ENCODE measurements at regions not wholly inside any gene's neighbourhood (a gene's known extent, or its start where the extent isn't known, plus 50 kb on each side); places are given as distances from the start of the nearest gene placed in this dataset.

- 94% methylated on average over 6 of the region's 6 CpGs for WGBS
These were observed 554.3 kb upstream of the LRRC4C start for GRCh38 chr11:42013656-42014201.

DNA sequence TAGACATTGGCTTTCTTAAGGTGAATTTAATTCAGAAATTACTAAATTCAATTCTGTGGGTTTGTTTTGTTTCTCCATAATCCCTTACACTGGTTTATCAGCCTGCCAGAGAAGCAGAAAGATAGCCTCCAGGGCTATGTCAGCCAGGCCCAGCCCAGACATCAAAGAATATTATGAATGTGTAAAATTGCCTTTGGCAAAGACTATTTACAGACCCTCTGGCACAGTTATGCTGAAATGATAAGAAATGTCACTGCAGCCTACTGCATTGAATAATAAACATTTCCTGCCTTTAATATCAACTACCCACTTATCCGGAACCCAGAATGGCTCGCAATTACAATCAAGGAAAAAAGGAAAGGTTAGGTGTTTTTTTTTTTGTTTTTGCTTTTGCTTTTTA is 562.5 kb upstream of the LRRC4C start:
- H3K4me1 ChIP-seq, result no peaks in the 10 kb centered on the region
- DNase-seq (ENCODE audit: low spot score in 2 of 2), result no peak
- no peaks in the 10 kb centered on the region for H3K27me3 ChIP-seq
- no peak for TF ChIP-seq POLR2A (IDR thresholded peaks at IDR 0.05)
- TF ChIP-seq POLR2AphosphoS5 (IDR thresholded peaks at IDR 0.05), result no peak
- no peak for TF ChIP-seq EP300 (IDR thresholded peaks at IDR 0.05)
- TF ChIP-seq, protein P1, sequence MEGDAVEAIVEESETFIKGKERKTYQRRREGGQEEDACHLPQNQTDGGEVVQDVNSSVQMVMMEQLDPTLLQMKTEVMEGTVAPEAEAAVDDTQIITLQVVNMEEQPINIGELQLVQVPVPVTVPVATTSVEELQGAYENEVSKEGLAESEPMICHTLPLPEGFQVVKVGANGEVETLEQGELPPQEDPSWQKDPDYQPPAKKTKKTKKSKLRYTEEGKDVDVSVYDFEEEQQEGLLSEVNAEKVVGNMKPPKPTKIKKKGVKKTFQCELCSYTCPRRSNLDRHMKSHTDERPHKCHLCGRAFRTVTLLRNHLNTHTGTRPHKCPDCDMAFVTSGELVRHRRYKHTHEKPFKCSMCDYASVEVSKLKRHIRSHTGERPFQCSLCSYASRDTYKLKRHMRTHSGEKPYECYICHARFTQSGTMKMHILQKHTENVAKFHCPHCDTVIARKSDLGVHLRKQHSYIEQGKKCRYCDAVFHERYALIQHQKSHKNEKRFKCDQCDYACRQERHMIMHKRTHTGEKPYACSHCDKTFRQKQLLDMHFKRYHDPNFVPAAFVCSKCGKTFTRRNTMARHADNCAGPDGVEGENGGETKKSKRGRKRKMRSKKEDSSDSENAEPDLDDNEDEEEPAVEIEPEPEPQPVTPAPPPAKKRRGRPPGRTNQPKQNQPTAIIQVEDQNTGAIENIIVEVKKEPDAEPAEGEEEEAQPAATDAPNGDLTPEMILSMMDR (IDR thresholded peaks at IDR 0.05), result no peak
- H3K27ac ChIP-seq, result no peak overlapping the region
- H3K4me3 ChIP-seq, result no peak overlapping the region
- no peaks in the 10 kb centered on the region for H3K36me3 ChIP-seq
- WGBS, result 85% methylated on average over 2 of the region's 2 CpGs
- no peaks in the 10 kb centered on the region for H3K9me3 ChIP-seq

More at GRCh38 chr11:42013656-42014201, 554.3 kb upstream of the LRRC4C start:
- DNase-seq (ENCODE audit: low spot score in 2 of 2), result no peak
- no peaks in the 10 kb centered on the region for H3K9me3 ChIP-seq
- no peak overlapping the region for H3K4me3 ChIP-seq
- H3K36me3 ChIP-seq, result no peaks in the 10 kb centered on the region
- H3K27ac ChIP-seq, result no peak overlapping the region
- no peaks in the 10 kb centered on the region for H3K27me3 ChIP-seq
- H3K4me1 ChIP-seq, result no peaks in the 10 kb centered on the region
- TF ChIP-seq, protein P1 (IDR thresholded peaks at IDR 0.05), result no peak
- TF ChIP-seq EP300 (IDR thresholded peaks at IDR 0.05) (no peak), POLR2A (IDR thresholded peaks at IDR 0.05) (no peak), POLR2AphosphoS5 (IDR thresholded peaks at IDR 0.05) (no peak)

- Histone ChIP-seq H3K4me1 (no peaks in the 10 kb centered on the region), H3K36me3 (no peaks in the 10 kb centered on the region), H3K27me3 (no peaks in the 10 kb centered on the region), H3K27ac (no peak overlapping the region), H3K9me3 (no peaks in the 10 kb centered on the region), H3K4me3 (no peak overlapping the region)
- DNase-seq (ENCODE audit: low spot score in 2 of 2), result no peak
- no peak for TF ChIP-seq POLR2AphosphoS5 (IDR thresholded peaks at IDR 0.05)
- TF ChIP-seq, protein P1 (IDR thresholded peaks at IDR 0.05), result no peak
- TF ChIP-seq POLR2A (IDR thresholded peaks at IDR 0.05), result no peak
- TF ChIP-seq EP300 (IDR thresholded peaks at IDR 0.05), result no peak
These were observed 563.8 kb upstream of the LRRC4C start for GRCh38 chr11:42023267-42023666.

- Histone ChIP-seq H3K4me1 (no peaks in the 10 kb centered on the region), H3K27me3 (no peaks in the 10 kb centered on the region), H3K36me3 (no peaks in the 10 kb centered on the region), H3K27ac (no peak overlapping the region), H3K9me3 (no peaks in the 10 kb centered on the region), H3K4me3 (no peak overlapping the region)
- DNase-seq (ENCODE audit: low spot score in 2 of 2), result no peak
- TF ChIP-seq POLR2AphosphoS5 (IDR thresholded peaks at IDR 0.05) (no peak), POLR2A (IDR thresholded peaks at IDR 0.05) (no peak), EP300 (IDR thresholded peaks at IDR 0.05) (no peak)
- TF ChIP-seq, protein P1 (IDR thresholded peaks at IDR 0.05), result no peak
- 53% methylated on average over 4 of the region's 4 CpGs for WGBS
These were observed 565.8 kb upstream of the LRRC4C start for GRCh38 chr11:42025121-42025803.

GRCh38 chr11:42034826-42035225 is 575.4 kb upstream of the LRRC4C start:
- H3K36me3 ChIP-seq, result no peaks in the 10 kb centered on the region
- DNase-seq (ENCODE audit: low spot score in 2 of 2), result no peak
- H3K27me3 ChIP-seq, result no peaks in the 10 kb centered on the region
- H3K4me1 ChIP-seq, result no peaks in the 10 kb centered on the region
- TF ChIP-seq POLR2AphosphoS5 (IDR thresholded peaks at IDR 0.05), result no peak
- no peak for TF ChIP-seq EP300 (IDR thresholded peaks at IDR 0.05)
- TF ChIP-seq POLR2A (IDR thresholded peaks at IDR 0.05), result no peak
- TF ChIP-seq, protein P1 (IDR thresholded peaks at IDR 0.05), result no peak
- H3K27ac ChIP-seq, result no peak overlapping the region
- no peaks in the 10 kb centered on the region for H3K9me3 ChIP-seq
- no peak overlapping the region for H3K4me3 ChIP-seq

Measured in suprapubic skin (tissue), 4 donors.